GM12878 (cell line): ENCODE measurements at regions not wholly inside any gene's neighbourhood (a gene's known extent, or its start where the extent isn't known, plus 50 kb on each side); places are given as distances from the start of the nearest gene placed in this dataset.

Source experiments
- ATAC-seq: fragments of 200-7000 bp; cut with Tn5 transposase; 3 replicates; pipeline ENCODE4 v1.9.1; 2020; ENCODE audit warnings: mild to moderate bottlenecking, moderate library complexity
- BruUV-seq: library from RNA; stranded (reverse); fragments of 400-500 nt; replicated peaks from 2 replicates; lab custom pipeline; 2021; lab: Mats Ljungman, UMichigan
- CTCF ChIA-PET: fragments of 300-600 bp; sonication (Branson Sonifier 250); formaldehyde crosslinking; extraction: SDS; loops from one replicate; lab custom pipeline; 2021; ENCODE audit warnings: inconsistent platforms; lab: Yijun Ruan, JAX
- POLR2A ChIA-PET: fragments of 350-600 bp; formaldehyde crosslinking; extraction: SDS; loops from one replicate; lab custom pipeline; 2021; ENCODE audit warnings: inconsistent platforms; lab: Charles Lee
- RAD21 ChIA-PET: fragments of 300-600 bp; sonication (Branson Sonifier 250); formaldehyde crosslinking; loops from one replicate; lab custom pipeline; 2023; ENCODE audit warnings: antibody characterized with exemption; ENCODE audit not compliant: unreplicated experiment; lab: Charles Lee
- SMC1A ChIA-PET: fragments of 300-600 bp; sonication (Branson Sonifier 250); formaldehyde crosslinking; loops from one replicate; lab custom pipeline; 2023; ENCODE audit not compliant: unreplicated experiment, uncharacterized antibody; lab: Charles Lee
- DNase-seq: peaks from one replicate; pipeline ENCODE4 v3.0.0-alpha.2; 2011; ENCODE audit warnings: low read depth, low spot score
- FAIRE-seq: peaks from 3 replicates; lab custom pipeline; 2011; peaks lifted over from hg19 to GRCh38; lab: Jason Lieb, UNC
- H2AFZ ChIP-seq: 2 replicates; pipeline ENCODE4 v1.6.0; 2011; ENCODE audit warnings: low read depth, low read length, control low read depth; ENCODE audit not compliant: control insufficient read depth
- H3K27ac ChIP-seq: 2 replicates; pipeline ENCODE4 v1.5.1; 2011; ENCODE audit warnings: control low read depth; ENCODE audit not compliant: control insufficient read depth, insufficient read depth
- H3K27me3 ChIP-seq, 2 experiments: replicated peaks in 1 of 2; 2 replicates each; pipeline versions ENCODE4 v1.6.0 to v1.6.1; 2011; ENCODE audit warnings: low read length in 1 of 2; ENCODE audit not compliant: control insufficient read depth in 2 of 2, insufficient read depth in 2 of 2
- H3K36me3 ChIP-seq, 2 experiments: 2 replicates each; pipeline ENCODE4 v1.5.1; 2011; ENCODE audit warnings: low read length in 1 of 2; ENCODE audit not compliant: control insufficient read depth in 2 of 2, insufficient read depth in 2 of 2
- H3K4me1 ChIP-seq: 2 replicates; pipeline ENCODE4 v1.6.1; 2011; ENCODE audit warnings: mild to moderate bottlenecking, low read length, moderate library complexity, mixed read lengths; ENCODE audit not compliant: control insufficient read depth, insufficient read depth
- H3K4me2 ChIP-seq: 2 replicates; pipeline ENCODE4 v1.6.0; 2011; ENCODE audit warnings: control low read depth; ENCODE audit not compliant: control insufficient read depth, insufficient read depth
- H3K4me3 ChIP-seq: fragments of 200-600 bp; sonication (generic); 2 replicates; pipeline ENCODE4 v1.5.1; 2016
- H3K79me2 ChIP-seq: 2 replicates; pipeline ENCODE4 v1.6.0; 2011; ENCODE audit warnings: low read length; ENCODE audit not compliant: control insufficient read depth, insufficient read depth
- H3K9ac ChIP-seq: 2 replicates; pipeline ENCODE4 v1.8.0; 2011; ENCODE audit warnings: low read length, control low read depth, mixed read lengths; ENCODE audit not compliant: control insufficient read depth, insufficient read depth
- H3K9me3 ChIP-seq: replicated peaks from 3 replicates; pipeline ENCODE4 v1.5.1; 2011; ENCODE audit warnings: mild to moderate bottlenecking, low read length; ENCODE audit not compliant: control insufficient read depth, insufficient read depth
- H4K20me1 ChIP-seq: 2 replicates; pipeline ENCODE4 v1.6.0; 2011; ENCODE audit not compliant: control insufficient read depth, insufficient read depth
- CBFB ChIP-seq: IDR thresholded peaks from 2 replicates; pipeline ENCODE4 v1.6.1; 2016; ENCODE audit warnings: antibody characterized with exemption, low read depth
- CHD1 ChIP-seq: IDR thresholded peaks from 2 replicates; pipeline ENCODE4 v1.6.1; 2012; ENCODE audit warnings: low read depth, low read length, improper control_type of control experiment
- CHD2 ChIP-seq: IDR thresholded peaks from 2 replicates; pipeline ENCODE4 v1.6.1; 2011; ENCODE audit warnings: low read depth, low read length, improper control_type of control experiment, borderline replicate concordance
- CHD4 ChIP-seq: fragments of 200-600 bp; sonication (generic); IDR thresholded peaks from 2 replicates; pipeline ENCODE4 v1.6.1; 2016; ENCODE audit warnings: mild to moderate bottlenecking
- DPF2 ChIP-seq: fragments of 450-650 bp; IDR thresholded peaks from 2 replicates; pipeline ENCODE4 v1.6.1; 2017; ENCODE audit warnings: mild to moderate bottlenecking
- HDAC6 ChIP-seq: fragments of 200-600 bp; sonication (generic); IDR thresholded peaks from one replicate; pipeline ENCODE4 v1.8.0; 2017; ENCODE audit warnings: antibody characterized with exemption; ENCODE audit not compliant: unreplicated experiment
- JUNB ChIP-seq: IDR thresholded peaks from 2 replicates; pipeline ENCODE4 v1.6.1; 2016; ENCODE audit warnings: antibody characterized with exemption, mild to moderate bottlenecking
- KAT2A ChIP-seq: conservative IDR thresholded peaks from 2 replicates; pipeline ENCODE4 v1.6.1; 2011; ENCODE audit warnings: low read depth, low read length; ENCODE audit not compliant: control insufficient read depth
- NFYA ChIP-seq: IDR thresholded peaks from 2 replicates; pipeline ENCODE4 v1.6.1; 2011; ENCODE audit warnings: low read depth, mild to moderate bottlenecking, low read length, improper control_type of control experiment, borderline replicate concordance
- NR2C1 ChIP-seq: fragments of 450-650 bp; IDR thresholded peaks from 2 replicates; pipeline ENCODE4 v1.6.1; 2017; ENCODE audit warnings: antibody characterized with exemption, mild to moderate bottlenecking, moderate library complexity
- POLR2AphosphoS2 ChIP-seq: IDR thresholded peaks from 2 replicates; pipeline ENCODE4 v1.6.1; 2011; ENCODE audit warnings: low read depth, mild to moderate bottlenecking, low read length, improper control_type of control experiment, moderate library complexity
- RFX5 ChIP-seq: IDR thresholded peaks from 2 replicates; pipeline ENCODE4 v1.6.1; 2011; ENCODE audit warnings: low read depth, low read length, improper control_type of control experiment
- STAT3 ChIP-seq: IDR thresholded peaks from 2 replicates; pipeline ENCODE4 v1.6.1; 2011; ENCODE audit warnings: low read depth, low read length, improper control_type of control experiment
- SUPT20H ChIP-seq: IDR thresholded peaks from 2 replicates; pipeline ENCODE4 v1.6.1; 2011; ENCODE audit warnings: low read depth, mild to moderate bottlenecking, low read length, moderate library complexity, borderline replicate concordance; ENCODE audit not compliant: control insufficient read depth
- ZNF24 ChIP-seq: fragments of 450-650 bp; IDR thresholded peaks from 2 replicates; pipeline ENCODE4 v1.6.1; 2017; ENCODE audit warnings: antibody characterized with exemption, mild to moderate bottlenecking
- ZZZ3 ChIP-seq: IDR thresholded peaks from 2 replicates; pipeline ENCODE4 v1.6.1; 2011; ENCODE audit warnings: low read depth; ENCODE audit not compliant: control insufficient read depth, insufficient read length
- WGBS: methylation state at CpG from one replicate; pipeline ENCODE4 v1.1.6; 2016; ENCODE audit warnings: low lambda C conversion rate; ENCODE audit not compliant: insufficient replicate concordance, insufficient coverage; ENCODE audit errors: missing lambda C conversion rate; 5-methylcytosine and 5-hydroxymethylcytosine counted together
- in situ Hi-C: fragments of 300-500 bp; cut with MboI; formaldehyde crosslinking; loops from 9 replicates; pipeline ENCODE4 v1.14.3; 2018; ENCODE audit warnings: mixed read lengths
- intact Hi-C: fragments of 100-400 bp; cut with micrococcal nuclease; formaldehyde crosslinking; loops from one replicate; pipeline ENCODE4 v1.14.2; 2022; ENCODE audit not compliant: unreplicated experiment
- TF ChIP-seq, protein P1 (sequence below), 3 experiments: IDR thresholded peaks in 2 of 3; conservative IDR thresholded peaks in 1 of 3; 2 replicates each; pipeline ENCODE4 v1.5.1; 2011; ENCODE audit warnings: low read depth in 3 of 3, low read length in 3 of 3, mild to moderate bottlenecking in 3 of 3, control low read depth in 2 of 3, moderate library complexity in 2 of 3, inconsistent platforms in 1 of 3, mixed read lengths in 1 of 3; ENCODE audit not compliant: control insufficient read depth in 2 of 3, insufficient read depth in 1 of 3; ENCODE audit errors: extremely low read depth in 1 of 3
- TF ChIP-seq, protein P2 (sequence below): IDR thresholded peaks from 2 replicates; pipeline ENCODE4 v1.6.1; 2011; ENCODE audit warnings: borderline replicate concordance, low read depth, mild to moderate bottlenecking, moderate library complexity, low read length; ENCODE audit not compliant: insufficient read depth, poor library complexity, severe bottlenecking
- TF ChIP-seq, protein P3 (sequence below): fragments of 450-650 bp; formaldehyde crosslinking; IDR thresholded peaks from 2 replicates; pipeline ENCODE4 v1.4.0; 2022; ENCODE audit warnings: mild to moderate bottlenecking, moderate library complexity

DNA sequence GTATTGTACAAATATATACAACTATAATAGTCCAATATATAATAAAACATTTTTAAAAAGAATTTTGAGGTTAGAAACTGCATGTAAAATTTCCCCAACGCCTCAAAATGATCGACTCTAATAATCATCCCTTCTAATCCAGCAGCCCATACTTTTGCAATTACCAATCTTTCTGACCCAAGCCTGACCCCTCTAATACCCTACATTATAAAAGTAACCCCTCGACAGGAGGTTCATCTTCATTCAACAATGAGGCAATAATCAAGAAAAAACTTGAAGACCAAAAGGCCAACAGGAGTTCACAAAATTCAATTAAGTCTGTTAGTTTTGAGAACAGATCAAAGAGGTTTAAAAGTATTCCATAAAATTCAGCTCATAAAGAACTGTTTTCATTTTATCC is 393.5 kb downstream of the GPM6A start:
- DNase-seq = no peak
- Histone ChIP-seq H3K27me3 (no peaks in the 10 kb centered on the region), H3K4me1 (no peaks in the 10 kb centered on the region), H2AFZ (no peak overlapping the region), H3K79me2 (no peaks in the 10 kb centered on the region), H3K4me3 (no peak overlapping the region), H3K36me3 (no peaks in the 10 kb centered on the region)
- intact Hi-C loops = no loop called here
- FAIRE-seq = no peak
- ChIA-PET SMC1A (no interaction called here), POLR2A (no interaction called here), RAD21 (no interaction called here), CTCF (no interaction called here)
- no peak for ATAC-seq
- BruUV-seq = no TSS peak
- in situ Hi-C loops = no loop called here
- TF ChIP-seq, protein P1, sequence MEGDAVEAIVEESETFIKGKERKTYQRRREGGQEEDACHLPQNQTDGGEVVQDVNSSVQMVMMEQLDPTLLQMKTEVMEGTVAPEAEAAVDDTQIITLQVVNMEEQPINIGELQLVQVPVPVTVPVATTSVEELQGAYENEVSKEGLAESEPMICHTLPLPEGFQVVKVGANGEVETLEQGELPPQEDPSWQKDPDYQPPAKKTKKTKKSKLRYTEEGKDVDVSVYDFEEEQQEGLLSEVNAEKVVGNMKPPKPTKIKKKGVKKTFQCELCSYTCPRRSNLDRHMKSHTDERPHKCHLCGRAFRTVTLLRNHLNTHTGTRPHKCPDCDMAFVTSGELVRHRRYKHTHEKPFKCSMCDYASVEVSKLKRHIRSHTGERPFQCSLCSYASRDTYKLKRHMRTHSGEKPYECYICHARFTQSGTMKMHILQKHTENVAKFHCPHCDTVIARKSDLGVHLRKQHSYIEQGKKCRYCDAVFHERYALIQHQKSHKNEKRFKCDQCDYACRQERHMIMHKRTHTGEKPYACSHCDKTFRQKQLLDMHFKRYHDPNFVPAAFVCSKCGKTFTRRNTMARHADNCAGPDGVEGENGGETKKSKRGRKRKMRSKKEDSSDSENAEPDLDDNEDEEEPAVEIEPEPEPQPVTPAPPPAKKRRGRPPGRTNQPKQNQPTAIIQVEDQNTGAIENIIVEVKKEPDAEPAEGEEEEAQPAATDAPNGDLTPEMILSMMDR (IDR thresholded peaks at IDR 0.05 in 2 of 3, conservative IDR thresholded peaks at IDR 0.05 in 1 of 3; ENCODE audit: control insufficient read depth in 2 of 3, extremely low read depth in 1 of 3, insufficient read depth in 1 of 3, low read depth in 3 of 3, low read length in 3 of 3) = no peak
- TF ChIP-seq, protein P2, sequence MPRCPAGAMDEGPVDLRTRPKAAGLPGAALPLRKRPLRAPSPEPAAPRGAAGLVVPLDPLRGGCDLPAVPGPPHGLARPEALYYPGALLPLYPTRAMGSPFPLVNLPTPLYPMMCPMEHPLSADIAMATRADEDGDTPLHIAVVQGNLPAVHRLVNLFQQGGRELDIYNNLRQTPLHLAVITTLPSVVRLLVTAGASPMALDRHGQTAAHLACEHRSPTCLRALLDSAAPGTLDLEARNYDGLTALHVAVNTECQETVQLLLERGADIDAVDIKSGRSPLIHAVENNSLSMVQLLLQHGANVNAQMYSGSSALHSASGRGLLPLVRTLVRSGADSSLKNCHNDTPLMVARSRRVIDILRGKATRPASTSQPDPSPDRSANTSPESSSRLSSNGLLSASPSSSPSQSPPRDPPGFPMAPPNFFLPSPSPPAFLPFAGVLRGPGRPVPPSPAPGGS = no peak
- TF ChIP-seq ZNF24 (no peak), JUNB (no peak), NR2C1 (no peak), CHD4 (no peak), CHD2 (no peak), SUPT20H (no peak), CHD1 (no peak), HDAC6 (no peak), STAT3 (no peak), POLR2AphosphoS2 (no peak), CBFB (no peak), KAT2A (no peak), NFYA (no peak), ZZZ3 (no peak), DPF2 (no peak), RFX5 (no peak)
- TF ChIP-seq, protein P3, sequence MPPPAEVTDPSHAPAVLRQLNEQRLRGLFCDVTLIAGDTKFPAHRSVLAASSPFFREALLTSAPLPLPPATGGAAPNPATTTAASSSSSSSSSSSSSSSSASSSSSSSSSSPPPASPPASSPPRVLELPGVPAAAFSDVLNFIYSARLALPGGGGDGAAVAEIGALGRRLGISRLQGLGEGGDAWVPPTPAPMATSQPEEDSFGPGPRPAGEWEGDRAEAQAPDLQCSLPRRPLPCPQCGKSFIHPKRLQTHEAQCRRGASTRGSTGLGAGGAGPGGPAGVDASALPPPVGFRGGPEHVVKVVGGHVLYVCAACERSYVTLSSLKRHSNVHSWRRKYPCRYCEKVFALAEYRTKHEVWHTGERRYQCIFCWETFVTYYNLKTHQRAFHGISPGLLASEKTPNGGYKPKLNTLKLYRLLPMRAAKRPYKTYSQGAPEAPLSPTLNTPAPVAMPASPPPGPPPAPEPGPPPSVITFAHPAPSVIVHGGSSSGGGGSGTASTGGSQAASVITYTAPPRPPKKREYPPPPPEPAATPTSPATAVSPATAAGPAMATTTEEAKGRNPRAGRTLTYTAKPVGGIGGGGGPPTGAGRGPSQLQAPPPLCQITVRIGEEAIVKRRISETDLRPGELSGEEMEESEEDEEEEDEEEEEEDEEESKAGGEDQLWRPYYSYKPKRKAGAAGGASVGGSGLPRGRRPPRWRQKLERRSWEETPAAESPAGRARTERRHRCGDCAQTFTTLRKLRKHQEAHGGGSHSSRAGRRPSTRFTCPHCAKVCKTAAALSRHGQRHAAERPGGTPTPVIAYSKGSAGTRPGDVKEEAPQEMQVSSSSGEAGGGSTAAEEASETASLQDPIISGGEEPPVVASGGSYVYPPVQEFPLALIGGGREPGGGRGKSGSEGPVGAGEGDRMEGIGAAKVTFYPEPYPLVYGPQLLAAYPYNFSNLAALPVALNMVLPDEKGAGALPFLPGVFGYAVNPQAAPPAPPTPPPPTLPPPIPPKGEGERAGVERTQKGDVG (CRISPR knock-in tag) = no peak
- TF ChIP-seq, all 136 proteins: peak for 0
- H4K20me1 ChIP-seq = no peaks in the 10 kb centered on the region
- H3K9me3 ChIP-seq = no peaks in the 10 kb centered on the region
- no peak overlapping the region for H3K27ac ChIP-seq
- no peak overlapping the region for H3K9ac ChIP-seq
- 0% methylated on average over 3 of the region's 3 CpGs for WGBS
- no peak overlapping the region for H3K4me2 ChIP-seq
